Cardiac fibroblast (primary cell): ENCODE measurements at regions not wholly inside any gene's neighbourhood (a gene's known extent, or its start where the extent isn't known, plus 50 kb on each side); places are given as distances from the start of the nearest gene placed in this dataset.

ENCODE experiments used
- DNase-seq, 2 donors: peaks; one replicate each; pipeline versions ENCODE4 v3.0.0 to v3.0.0-alpha.2; 2010; ENCODE audit warnings: low read depth in 2 of 2
- H3K4me3 ChIP-seq, 2 donors: replicated peaks in 1 of 2; 1 replicate in 1 of 2; 2 replicates in 1 of 2; pipeline ENCODE4 v1.5.1; 2011; ENCODE audit warnings: low read depth in 2 of 2, low read length in 2 of 2, mild to moderate bottlenecking in 2 of 2, moderate library complexity in 1 of 2
- CTCF ChIP-seq: IDR thresholded peaks from one replicate; pipeline ENCODE4 v1.5.1; 2011; ENCODE audit warnings: low read depth, mild to moderate bottlenecking, low read length, inconsistent platforms

- no peak overlapping the region for H3K4me3 ChIP-seq
- peak; percentile 70 to 74 for DNase-seq
- TF ChIP-seq CTCF, result peak; percentile 92
Measured at GRCh38 chr18:34122724-34123334, 101.9 kb downstream of the NOL4 start.

DNA sequence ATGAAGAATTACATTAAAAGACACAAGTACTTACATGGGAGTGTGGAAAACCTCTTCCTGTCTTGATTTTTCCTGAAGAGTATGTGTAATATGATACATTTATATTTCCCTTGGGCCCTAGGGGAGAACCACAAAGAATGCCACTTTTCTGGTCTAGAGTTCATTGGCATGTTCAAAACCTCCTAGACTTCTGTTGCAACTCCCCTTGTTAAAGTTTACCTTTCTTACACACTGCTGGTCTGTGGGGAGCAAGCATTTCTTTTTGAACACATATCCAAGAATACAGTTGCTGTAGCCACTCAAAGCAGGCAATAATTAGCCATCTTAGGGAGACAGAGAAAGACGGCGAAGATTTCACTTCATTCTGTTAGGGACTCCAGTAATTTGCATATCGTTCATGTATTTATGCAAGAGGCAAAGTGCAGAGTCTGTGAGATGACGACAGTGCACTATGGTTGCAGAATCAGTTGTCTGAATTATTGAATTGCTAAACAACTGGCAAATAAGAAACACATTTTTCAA, 103.5 kb downstream of the NOL4 start:
- TF ChIP-seq CTCF, result no peak
- H3K4me3 ChIP-seq, result no peak overlapping the region
- DNase-seq, result peak; percentile 16 to 51

- H3K4me3 ChIP-seq, result no peak overlapping the region
- DNase-seq, result peak in 1 of 2 donors; percentile 15
- TF ChIP-seq CTCF, result no peak
Measured at GRCh38 chr18:34120294-34120693, 104.4 kb downstream of the NOL4 start.

DNA sequence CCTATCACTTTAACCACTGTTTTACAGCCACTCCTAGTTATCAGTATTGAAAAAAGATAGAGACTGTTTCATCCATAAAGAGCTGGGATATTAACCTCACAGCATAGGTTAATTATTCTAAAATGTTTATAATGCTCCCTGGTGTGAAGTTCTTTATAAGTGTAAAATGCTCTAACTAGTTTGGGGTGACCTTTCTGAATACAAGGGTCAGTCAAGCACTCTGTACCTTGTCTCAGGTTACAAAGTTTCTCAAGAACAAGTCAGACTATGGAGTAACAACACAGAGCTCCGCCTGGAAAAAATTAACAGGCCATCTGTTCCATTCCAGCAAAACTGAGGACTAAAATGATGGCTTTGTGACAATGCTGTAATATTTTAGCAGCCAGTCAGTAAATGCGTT, 107.4 kb downstream of the NOL4 start:
- no peak overlapping the region for H3K4me3 ChIP-seq
- no peak for DNase-seq
- no peak for TF ChIP-seq CTCF

DNA sequence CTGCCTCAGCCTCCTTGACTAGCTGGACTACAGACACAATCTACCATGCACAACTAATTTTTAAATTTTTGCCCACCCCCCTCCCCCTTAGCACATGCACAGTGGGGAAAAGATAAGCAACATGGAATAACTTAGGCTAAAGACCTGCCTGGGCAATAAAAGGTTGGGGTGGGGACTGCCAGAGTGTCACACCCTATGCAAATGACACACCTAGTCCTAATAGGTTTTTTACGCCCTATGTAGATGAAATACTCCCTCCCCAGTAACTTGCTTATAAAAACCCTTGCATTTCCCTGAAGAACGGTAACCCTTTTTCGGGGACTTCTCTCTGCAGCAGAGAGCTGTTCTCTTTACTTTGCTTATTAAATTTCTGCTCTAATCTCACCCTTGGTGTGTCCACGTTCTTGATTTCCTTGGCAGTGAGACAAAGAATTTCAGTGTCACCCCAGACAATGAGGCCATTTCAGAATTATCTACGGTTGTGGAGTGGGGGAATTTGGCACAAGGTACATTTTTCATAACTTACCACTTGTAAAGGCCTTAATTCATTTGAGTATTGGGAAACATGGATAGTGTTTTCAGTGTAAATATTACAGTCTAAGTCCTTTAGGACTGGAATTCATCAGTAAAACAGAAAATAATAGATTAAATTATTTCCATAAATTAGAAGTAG, 109.2 kb downstream of the NOL4 start:
- no peak overlapping the region for H3K4me3 ChIP-seq
- TF ChIP-seq CTCF, result no peak
- DNase-seq, result peak in 1 of 2 donors; percentile 22

DNA sequence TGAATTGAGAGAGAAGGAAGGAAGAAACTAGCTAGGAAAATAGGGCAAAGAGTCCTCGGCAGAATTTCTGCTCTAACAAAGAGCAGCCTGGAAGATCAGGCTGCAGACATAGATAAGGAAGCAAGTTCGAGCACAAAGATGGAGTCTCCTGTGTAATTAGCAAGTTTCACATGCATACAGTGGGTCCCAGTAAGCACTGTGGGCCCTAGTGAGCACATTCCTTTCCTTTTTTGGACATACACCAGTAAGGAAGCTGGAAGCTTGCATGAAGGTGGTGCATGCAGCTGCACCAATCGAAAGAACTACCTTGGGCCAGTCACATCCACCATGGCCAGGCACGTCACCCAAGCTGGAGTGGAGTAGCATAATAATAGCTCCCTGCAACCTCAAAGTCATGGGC, 109.7 kb downstream of the NOL4 start:
- H3K4me3 ChIP-seq, result no peak overlapping the region
- DNase-seq, result peak in 1 of 2 donors; percentile 9

More for the DNA sequence above, 109.7 kb downstream of the NOL4 start:
- TF ChIP-seq CTCF, result no peak
